NCI-H345 treated with DMSO at 0.1 percent for 48 hours (cell line): ENCODE measurements at regions not wholly inside any gene's neighbourhood (a gene's known extent, or its start where the extent isn't known, plus 50 kb on each side); places are given as distances from the start of the nearest gene placed in this dataset.

Source experiments
- DNase-seq: peaks from one replicate; lab custom pipeline; 2025; ENCODE audit not compliant: unreplicated experiment; lab: John Stamatoyannopoulos, UW

- no peak for DNase-seq
These were observed 499.5 kb upstream of the CHAC2 start for GRCh38 chr2:53268086-53268485.

- no peak for DNase-seq
These were observed 501.9 kb upstream of the CHAC2 start for GRCh38 chr2:53265544-53266299.

- DNase-seq = no peak
These were observed 507.0 kb upstream of the CHAC2 start for GRCh38 chr2:53260568-53260967.

- no peak for DNase-seq
These were observed 508.1 kb upstream of the CHAC2 start for GRCh38 chr2:53259395-53260009.

- no peak for DNase-seq
These were observed 510.3 kb upstream of the CHAC2 start for GRCh38 chr2:53257287-53257686.

GRCh38 chr2:53253244-53253643 lies 514.4 kb upstream of the CHAC2 start:
- no peak for DNase-seq

GRCh38 chr2:53252115-53252514 lies 515.5 kb upstream of the CHAC2 start:
- DNase-seq = no peak

GRCh38 chr2:53247956-53248735 lies 519.5 kb upstream of the CHAC2 start:
- no peak for DNase-seq

GRCh38 chr2:53243430-53243829 lies 524.2 kb upstream of the CHAC2 start:
- DNase-seq = no peak

- DNase-seq = no peak
These were observed 525.5 kb upstream of the CHAC2 start for GRCh38 chr2:53242090-53242489.

- DNase-seq = no peak
These were observed 531.6 kb upstream of the CHAC2 start for GRCh38 chr2:53235836-53236582.

GRCh38 chr2:53234548-53234903 lies 533.1 kb upstream of the CHAC2 start:
- DNase-seq = no peak

- DNase-seq = no peak
These were observed 533.7 kb upstream of the CHAC2 start for GRCh38 chr2:53233759-53234547.

GRCh38 chr2:53231908-53232307 lies 535.7 kb upstream of the CHAC2 start:
- no peak for DNase-seq

GRCh38 chr2:53230691-53231090 lies 536.9 kb upstream of the CHAC2 start:
- DNase-seq = no peak

- no peak for DNase-seq
These were observed 540.1 kb upstream of the CHAC2 start for GRCh38 chr2:53227535-53227934.

GRCh38 chr2:53220969-53221368 lies 546.6 kb upstream of the CHAC2 start:
- DNase-seq = no peak

GRCh38 chr2:53217250-53217649 lies 550.4 kb upstream of the CHAC2 start:
- DNase-seq = no peak

GRCh38 chr2:53216805-53217204 lies 550.8 kb upstream of the CHAC2 start:
- DNase-seq = no peak

GRCh38 chr2:53212576-53212975 lies 555.0 kb upstream of the CHAC2 start:
- no peak for DNase-seq
